ENCODE measurements at regions not wholly inside any gene's neighbourhood (a gene's known extent, or its start where the extent isn't known, plus 50 kb on each side); places are given as distances from the start of the nearest gene placed in this dataset.
A peak's percentile ranks its signal among the peaks of the same experiment; 100 is the strongest.

- no peak for DNase-seq
- Histone ChIP-seq H3K4me3 (ENCODE audit: low read length) (no peak overlapping the region), H3K4me1 (ENCODE audit: control insufficient read depth, insufficient read depth, low read length) (peaks cover 4% of the 10 kb centered on the region), H3K27ac (ENCODE audit: low read depth, low read length) (no peak overlapping the region), H3K27me3 (ENCODE audit: control insufficient read depth, insufficient read depth, low read length, poor library complexity, severe bottlenecking) (no peaks in the 10 kb centered on the region), H3K9me3 (ENCODE audit: control insufficient read depth, low read length) (no peaks in the 10 kb centered on the region), H3K36me3 (ENCODE audit: control insufficient read depth, insufficient read depth, low read length) (no peaks in the 10 kb centered on the region), H3K9ac (ENCODE audit: extremely low read depth, low read length, poor library complexity, severe bottlenecking) (no peak overlapping the region)
- no peaks in the 10 kb centered on the region for H3K9me3 Mint-ChIP-seq
- H3K4me3 Mint-ChIP-seq = no peak overlapping the region
- peaks cover 32% of the 10 kb centered on the region for H3K4me1 Mint-ChIP-seq
- peaks cover 9% of the 10 kb centered on the region for H3K27me3 Mint-ChIP-seq (ENCODE audit: insufficient read depth)
- no peaks in the 10 kb centered on the region for H3K36me3 Mint-ChIP-seq (ENCODE audit: low read depth)
- WGBS, 2 experiments (ENCODE audit: insufficient coverage in 1 of 2, insufficient read length in 1 of 2) = 88% methylated on average over 3 of the region's 3 CpGs; no CpG with 5 or more reads in 1 of the 2 experiments
- H3K27ac Mint-ChIP-seq = no peak overlapping the region
- TF ChIP-seq CTCF (conservative IDR thresholded peaks at IDR 0.05) = no peak
Observed at GRCh38 chr5:164345853-164346252, 840.4 kb downstream of the MAT2B start.

DNA sequence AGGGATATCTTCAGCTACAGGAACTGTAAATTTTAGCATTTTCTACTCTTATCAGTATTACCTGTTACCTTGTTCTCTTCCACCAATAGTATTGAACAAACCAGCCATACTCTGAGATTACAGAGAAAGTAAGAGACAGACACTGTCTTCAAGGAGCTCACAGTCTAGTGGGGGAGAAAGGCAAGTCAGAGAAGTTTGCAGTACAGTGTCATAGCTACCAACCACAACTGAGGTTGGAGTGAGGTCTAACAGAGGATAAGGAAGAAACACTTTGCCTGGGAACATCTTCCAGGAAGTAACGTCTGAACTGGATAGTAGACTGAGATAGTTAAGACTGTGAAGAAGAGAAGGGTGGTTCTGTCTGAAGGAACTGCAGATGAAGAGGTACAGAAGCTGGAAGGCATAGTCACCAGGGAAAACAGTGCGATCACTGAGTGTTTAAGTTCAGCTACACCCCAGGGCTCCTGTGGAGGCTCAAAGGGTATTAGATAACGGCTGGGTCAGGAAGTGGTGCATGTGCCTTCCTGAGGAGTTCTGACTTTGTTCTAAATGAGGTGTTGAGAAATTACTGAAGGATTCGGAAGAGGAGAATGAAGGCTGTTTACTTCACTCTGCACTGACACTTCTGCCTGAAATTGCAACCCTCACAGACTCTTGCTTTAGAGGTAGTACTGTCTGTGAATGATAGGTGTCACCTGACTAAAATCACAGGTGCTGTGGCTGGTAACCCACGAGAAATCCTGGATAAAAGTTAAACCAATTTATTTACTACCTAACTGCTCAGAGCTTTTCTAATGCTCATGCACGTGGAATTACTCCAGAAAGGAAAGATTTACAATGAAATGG lies 841.6 kb downstream of the MAT2B start:
- H3K9me3 Mint-ChIP-seq = no peaks in the 10 kb centered on the region
- peaks cover 9% of the 10 kb centered on the region for H3K27me3 Mint-ChIP-seq (ENCODE audit: insufficient read depth)
- peak overlapping the region; percentile 20 for H3K4me3 ChIP-seq (ENCODE audit: low read length)
- no peaks in the 10 kb centered on the region for H3K36me3 Mint-ChIP-seq (ENCODE audit: low read depth)
- H3K27me3 ChIP-seq (ENCODE audit: control insufficient read depth, insufficient read depth, low read length, poor library complexity, severe bottlenecking) = peaks cover 7% of the 10 kb centered on the region
- H3K4me3 Mint-ChIP-seq = peak overlapping the region; percentile 0
- no peak overlapping the region for H3K27ac ChIP-seq (ENCODE audit: low read depth, low read length)
- WGBS, 2 experiments (ENCODE audit: insufficient coverage in 1 of 2, insufficient read length in 1 of 2) = 62 to 68% methylated on average over 4 to 6 of the region's 6 CpGs
- H3K4me1 ChIP-seq (ENCODE audit: control insufficient read depth, insufficient read depth, low read length) = peaks cover 6% of the 10 kb centered on the region
- TF ChIP-seq CTCF (conservative IDR thresholded peaks at IDR 0.05) = peak; percentile 28
- no peak overlapping the region for H3K9ac ChIP-seq (ENCODE audit: extremely low read depth, low read length, poor library complexity, severe bottlenecking)
- peak; percentile 69 for DNase-seq
- peaks cover 38% of the 10 kb centered on the region for H3K4me1 Mint-ChIP-seq
- H3K27ac Mint-ChIP-seq = peak overlapping the region; percentile 9
- no peaks in the 10 kb centered on the region for H3K9me3 ChIP-seq (ENCODE audit: control insufficient read depth, low read length)
- H3K36me3 ChIP-seq (ENCODE audit: control insufficient read depth, insufficient read depth, low read length) = no peaks in the 10 kb centered on the region

DNA sequence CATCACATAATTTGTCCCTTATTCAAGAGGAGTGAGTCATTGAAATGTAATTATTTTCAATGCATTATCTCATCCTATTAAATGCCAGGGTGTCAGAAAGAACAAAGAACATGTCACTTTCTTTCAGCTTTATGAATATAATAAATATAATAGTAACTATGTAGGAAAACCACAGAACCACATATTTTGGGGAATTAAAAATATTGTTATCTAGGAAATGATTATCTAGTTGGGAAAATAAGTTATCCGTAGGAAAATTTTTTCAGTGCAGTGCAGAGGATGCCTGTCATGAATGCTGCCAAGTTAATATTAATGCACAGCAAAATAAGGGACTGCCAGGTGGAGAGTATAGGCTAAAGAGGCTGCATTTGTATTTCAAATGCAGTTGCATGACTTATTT lies 844.8 kb downstream of the MAT2B start:
- Histone ChIP-seq H3K27me3 (ENCODE audit: control insufficient read depth, insufficient read depth, low read length, poor library complexity, severe bottlenecking) (peaks cover 22% of the 10 kb centered on the region), H3K9ac (ENCODE audit: extremely low read depth, low read length, poor library complexity, severe bottlenecking) (no peak overlapping the region), H3K27ac (ENCODE audit: low read depth, low read length) (no peak overlapping the region), H3K9me3 (ENCODE audit: control insufficient read depth, low read length) (no peaks in the 10 kb centered on the region), H3K4me3 (ENCODE audit: low read length) (no peak overlapping the region), H3K36me3 (ENCODE audit: control insufficient read depth, insufficient read depth, low read length) (no peaks in the 10 kb centered on the region), H3K4me1 (ENCODE audit: control insufficient read depth, insufficient read depth, low read length) (peaks cover 16% of the 10 kb centered on the region)
- H3K4me1 Mint-ChIP-seq = peaks cover 60% of the 10 kb centered on the region
- no peaks in the 10 kb centered on the region for H3K36me3 Mint-ChIP-seq (ENCODE audit: low read depth)
- peaks cover 12% of the 10 kb centered on the region for H3K27me3 Mint-ChIP-seq (ENCODE audit: insufficient read depth)
- TF ChIP-seq CTCF (conservative IDR thresholded peaks at IDR 0.05) = no peak
- DNase-seq = no peak
- no peaks in the 10 kb centered on the region for H3K9me3 Mint-ChIP-seq
- 95 to 100% methylated on average over 1 of the region's 1 CpG for WGBS, 2 experiments (ENCODE audit: insufficient coverage in 1 of 2, insufficient read length in 1 of 2)
- H3K27ac Mint-ChIP-seq = no peak overlapping the region
- no peak overlapping the region for H3K4me3 Mint-ChIP-seq

All from endodermal cell (in vitro differentiated cells).